Anterior cingulate cortex (tissue), 58 donors: ENCODE measurements at regions not wholly inside any gene's neighbourhood (a gene's known extent, or its start where the extent isn't known, plus 50 kb on each side); places are given as distances from the start of the nearest gene placed in this dataset.

ENCODE experiments used
- DNase-seq, 58 donors: peaks; one replicate each; lab custom pipeline; 2025; lab: John Stamatoyannopoulos, UW

- no peak for DNase-seq
Measured at GRCh38 chr19:32123355-32123940, 222.0 kb upstream of the ZNF507 start.

- no peak for DNase-seq
Measured at GRCh38 chr19:32124585-32124984, 220.8 kb upstream of the ZNF507 start.

GRCh38 chr19:32129141-32129540 lies 216.3 kb upstream of the ZNF507 start:
- peak in 4 of 58 donors; percentile 3 to 15 (median 9) for DNase-seq

- no peak for DNase-seq
Measured at GRCh38 chr19:32130332-32130731, 215.1 kb upstream of the ZNF507 start.

GRCh38 chr19:32131005-32131404 lies 214.4 kb upstream of the ZNF507 start:
- DNase-seq, result no peak

GRCh38 chr19:32138416-32138815 lies 207.0 kb upstream of the ZNF507 start:
- DNase-seq, result no peak

GRCh38 chr19:32141840-32142511 lies 203.4 kb upstream of the ZNF507 start:
- no peak for DNase-seq

GRCh38 chr19:32146664-32147063 lies 198.7 kb upstream of the ZNF507 start:
- DNase-seq, result no peak

GRCh38 chr19:32150605-32151004 lies 194.8 kb upstream of the ZNF507 start:
- DNase-seq, result no peak

- DNase-seq, result no peak
Measured at GRCh38 chr19:32154418-32154817, 191.0 kb upstream of the ZNF507 start.

- no peak for DNase-seq
Measured at GRCh38 chr19:32164384-32164992, 180.9 kb upstream of the ZNF507 start.

GRCh38 chr19:32165141-32165540 lies 180.3 kb upstream of the ZNF507 start:
- DNase-seq, result no peak

GRCh38 chr19:32165750-32166149 lies 179.7 kb upstream of the ZNF507 start:
- no peak for DNase-seq

- no peak for DNase-seq
Measured at GRCh38 chr19:32166238-32166637, 179.2 kb upstream of the ZNF507 start.

GRCh38 chr19:32168111-32168510 lies 177.3 kb upstream of the ZNF507 start:
- DNase-seq, result no peak

- no peak for DNase-seq
Measured at GRCh38 chr19:32168606-32169005, 176.8 kb upstream of the ZNF507 start.

- DNase-seq, result no peak
Measured at GRCh38 chr19:32171719-32172151, 173.7 kb upstream of the ZNF507 start.

GRCh38 chr19:32172566-32173160 lies 172.7 kb upstream of the ZNF507 start:
- no peak for DNase-seq

GRCh38 chr19:32173836-32174235 lies 171.6 kb upstream of the ZNF507 start:
- DNase-seq, result no peak

- DNase-seq, result no peak
Measured at GRCh38 chr19:32174386-32175113, 170.9 kb upstream of the ZNF507 start.

GRCh38 chr19:32176591-32176990 lies 168.8 kb upstream of the ZNF507 start:
- no peak for DNase-seq
